Neural crest cell (in vitro differentiated cells): ENCODE measurements at regions not wholly inside any gene's neighbourhood (a gene's known extent, or its start where the extent isn't known, plus 50 kb on each side); places are given as distances from the start of the nearest gene placed in this dataset.

Experiments
- DNase-seq: peaks from one replicate; pipeline ENCODE4 v3.0.0; 2021; ENCODE audit warnings: low read depth, mixed read lengths, low spot score
- H3K27ac Mint-ChIP-seq: one replicate; pipeline ENCODE4 v1.8.0; 2021; ENCODE audit warnings: mild to moderate bottlenecking, mixed read lengths; ENCODE audit not compliant: unreplicated experiment
- H3K27me3 Mint-ChIP-seq: 2 replicates; pipeline ENCODE4 v1.8.0; 2021; ENCODE audit warnings: low read depth, mild to moderate bottlenecking, mixed read lengths
- H3K36me3 Mint-ChIP-seq: 2 replicates; pipeline ENCODE4 v1.8.0; 2021; ENCODE audit warnings: low read depth, mild to moderate bottlenecking, mixed read lengths
- H3K4me1 Mint-ChIP-seq: 2 replicates; pipeline ENCODE4 v1.8.0; 2021; ENCODE audit warnings: mixed read lengths
- H3K4me3 Mint-ChIP-seq: one replicate; pipeline ENCODE4 v1.8.0; 2021; ENCODE audit warnings: mild to moderate bottlenecking, mixed read lengths
- H3K9me3 Mint-ChIP-seq: 2 replicates; pipeline ENCODE4 v1.8.0; 2021; ENCODE audit warnings: mixed read lengths
- TF ChIP-seq, protein P1 (sequence below): fragments of 200-600 bp; sonication (generic); conservative IDR thresholded peaks from 2 replicates; pipeline ENCODE4 v1.5.0; 2021; ENCODE audit warnings: antibody characterized with exemption, mild to moderate bottlenecking

- TF ChIP-seq, protein P1, sequence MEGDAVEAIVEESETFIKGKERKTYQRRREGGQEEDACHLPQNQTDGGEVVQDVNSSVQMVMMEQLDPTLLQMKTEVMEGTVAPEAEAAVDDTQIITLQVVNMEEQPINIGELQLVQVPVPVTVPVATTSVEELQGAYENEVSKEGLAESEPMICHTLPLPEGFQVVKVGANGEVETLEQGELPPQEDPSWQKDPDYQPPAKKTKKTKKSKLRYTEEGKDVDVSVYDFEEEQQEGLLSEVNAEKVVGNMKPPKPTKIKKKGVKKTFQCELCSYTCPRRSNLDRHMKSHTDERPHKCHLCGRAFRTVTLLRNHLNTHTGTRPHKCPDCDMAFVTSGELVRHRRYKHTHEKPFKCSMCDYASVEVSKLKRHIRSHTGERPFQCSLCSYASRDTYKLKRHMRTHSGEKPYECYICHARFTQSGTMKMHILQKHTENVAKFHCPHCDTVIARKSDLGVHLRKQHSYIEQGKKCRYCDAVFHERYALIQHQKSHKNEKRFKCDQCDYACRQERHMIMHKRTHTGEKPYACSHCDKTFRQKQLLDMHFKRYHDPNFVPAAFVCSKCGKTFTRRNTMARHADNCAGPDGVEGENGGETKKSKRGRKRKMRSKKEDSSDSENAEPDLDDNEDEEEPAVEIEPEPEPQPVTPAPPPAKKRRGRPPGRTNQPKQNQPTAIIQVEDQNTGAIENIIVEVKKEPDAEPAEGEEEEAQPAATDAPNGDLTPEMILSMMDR, result no peak
- Mint-ChIP-seq H3K4me1 (peaks cover under 1% of the 10 kb centered on the region), H3K27me3 (no peaks in the 10 kb centered on the region), H3K36me3 (no peaks in the 10 kb centered on the region), H3K9me3 (peaks cover 6% of the 10 kb centered on the region), H3K27ac (no peak overlapping the region), H3K4me3 (no peak overlapping the region)
- DNase-seq, result no peak
Measured at GRCh38 chr12:67807814-67808213, 159.3 kb downstream of the DYRK2 start.

DNA sequence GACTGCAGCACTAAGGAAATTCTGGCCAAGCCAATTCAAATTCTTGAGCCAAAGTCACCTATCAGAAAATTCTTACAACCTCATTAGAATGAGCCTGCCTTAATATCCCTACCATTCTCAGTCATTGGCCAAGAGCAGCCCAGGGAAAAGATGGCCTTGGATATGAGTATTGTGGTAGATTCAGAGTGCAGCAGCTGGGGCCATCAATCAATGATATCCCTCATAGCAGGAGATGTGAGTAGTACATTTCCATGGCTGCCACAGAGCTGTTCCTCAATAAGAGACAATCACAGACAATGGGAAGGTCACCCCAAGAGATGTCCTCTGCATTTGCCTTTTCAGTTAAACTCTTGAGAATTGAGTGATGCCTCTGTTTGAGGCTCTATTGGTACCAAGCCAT lies 161.6 kb downstream of the DYRK2 start:
- no peaks in the 10 kb centered on the region for H3K27me3 Mint-ChIP-seq
- H3K27ac Mint-ChIP-seq, result no peak overlapping the region
- no peaks in the 10 kb centered on the region for H3K36me3 Mint-ChIP-seq

GRCh38 chr12:67811437-67812361 lies 163.2 kb downstream of the DYRK2 start:
- H3K4me1 Mint-ChIP-seq, result no peaks in the 10 kb centered on the region
- H3K4me3 Mint-ChIP-seq, result no peak overlapping the region
- H3K9me3 Mint-ChIP-seq, result peaks cover 15% of the 10 kb centered on the region
- H3K36me3 Mint-ChIP-seq, result no peaks in the 10 kb centered on the region
- no peak overlapping the region for H3K27ac Mint-ChIP-seq
- TF ChIP-seq, protein P1, result no peak
- DNase-seq, result no peak
- no peaks in the 10 kb centered on the region for H3K27me3 Mint-ChIP-seq

More for the DNA sequence above, 161.6 kb downstream of the DYRK2 start:
- Mint-ChIP-seq H3K4me1 (no peaks in the 10 kb centered on the region), H3K9me3 (peaks cover 9% of the 10 kb centered on the region), H3K4me3 (no peak overlapping the region)
- TF ChIP-seq, protein P1, result no peak
- no peak for DNase-seq

DNA sequence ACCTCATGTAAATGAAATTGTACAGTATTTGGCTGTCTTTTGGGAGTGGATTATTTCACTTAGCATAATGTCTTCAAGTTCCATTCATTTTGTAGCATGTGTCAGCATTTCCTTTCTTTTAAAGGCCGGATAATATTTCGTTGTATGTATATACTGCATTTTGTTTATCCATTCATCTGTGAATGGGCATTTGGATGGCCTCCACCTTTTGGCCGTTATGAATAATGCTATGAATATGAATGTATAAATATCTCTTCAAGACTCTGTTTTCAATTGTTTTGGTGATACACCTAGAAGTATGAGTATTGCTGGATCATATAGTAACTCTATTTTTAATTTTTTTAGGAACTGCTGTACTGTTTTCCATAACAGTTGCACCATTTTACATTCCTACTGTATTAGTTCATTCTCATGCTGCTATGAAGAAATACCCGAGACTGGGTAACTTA lies 164.9 kb downstream of the DYRK2 start:
- TF ChIP-seq, protein P1, result no peak
- Mint-ChIP-seq H3K4me1 (no peaks in the 10 kb centered on the region), H3K36me3 (no peaks in the 10 kb centered on the region), H3K27ac (no peak overlapping the region), H3K27me3 (no peaks in the 10 kb centered on the region), H3K9me3 (peaks cover 18% of the 10 kb centered on the region), H3K4me3 (no peak overlapping the region)
- no peak for DNase-seq

- Mint-ChIP-seq H3K27me3 (no peaks in the 10 kb centered on the region), H3K36me3 (no peaks in the 10 kb centered on the region), H3K4me3 (no peak overlapping the region), H3K27ac (no peak overlapping the region), H3K4me1 (no peaks in the 10 kb centered on the region), H3K9me3 (peaks cover 17% of the 10 kb centered on the region)
- DNase-seq, result no peak
- TF ChIP-seq, protein P1, result no peak
Measured at GRCh38 chr12:67816269-67816668, 167.7 kb downstream of the DYRK2 start.
